GM12873 (cell line): ENCODE measurements at regions not wholly inside any gene's neighbourhood (a gene's known extent, or its start where the extent isn't known, plus 50 kb on each side); places are given as distances from the start of the nearest gene placed in this dataset.

Source experiments
- TF ChIP-seq, protein P1 (sequence below): IDR thresholded peaks from 2 replicates; pipeline ENCODE4 v1.5.1; 2012; ENCODE audit warnings: low read depth, mild to moderate bottlenecking, moderate library complexity, low read length, control low read depth; ENCODE audit not compliant: insufficient read depth; ENCODE audit errors: missing control alignments

DNA sequence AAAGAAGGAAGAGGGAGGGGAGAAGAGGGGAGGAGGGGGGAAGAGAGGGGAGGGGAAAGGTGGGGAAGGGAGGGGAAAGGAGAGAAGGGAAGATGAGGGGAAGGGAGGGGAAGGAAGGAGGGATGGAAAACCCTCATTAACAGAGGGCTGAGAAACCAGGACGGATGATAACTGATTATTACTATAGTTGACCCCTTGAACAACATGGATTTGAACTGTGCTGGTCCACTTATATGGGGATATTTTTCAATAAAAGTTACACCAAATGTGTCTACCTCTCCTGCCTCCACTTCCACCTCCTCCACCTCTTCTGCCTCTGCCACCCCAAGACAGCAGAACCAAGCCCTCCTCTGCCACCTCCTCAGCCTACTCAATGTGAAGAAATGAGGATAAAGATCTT is 184.1 kb upstream of the ARID1B start:
- TF ChIP-seq, protein P1, sequence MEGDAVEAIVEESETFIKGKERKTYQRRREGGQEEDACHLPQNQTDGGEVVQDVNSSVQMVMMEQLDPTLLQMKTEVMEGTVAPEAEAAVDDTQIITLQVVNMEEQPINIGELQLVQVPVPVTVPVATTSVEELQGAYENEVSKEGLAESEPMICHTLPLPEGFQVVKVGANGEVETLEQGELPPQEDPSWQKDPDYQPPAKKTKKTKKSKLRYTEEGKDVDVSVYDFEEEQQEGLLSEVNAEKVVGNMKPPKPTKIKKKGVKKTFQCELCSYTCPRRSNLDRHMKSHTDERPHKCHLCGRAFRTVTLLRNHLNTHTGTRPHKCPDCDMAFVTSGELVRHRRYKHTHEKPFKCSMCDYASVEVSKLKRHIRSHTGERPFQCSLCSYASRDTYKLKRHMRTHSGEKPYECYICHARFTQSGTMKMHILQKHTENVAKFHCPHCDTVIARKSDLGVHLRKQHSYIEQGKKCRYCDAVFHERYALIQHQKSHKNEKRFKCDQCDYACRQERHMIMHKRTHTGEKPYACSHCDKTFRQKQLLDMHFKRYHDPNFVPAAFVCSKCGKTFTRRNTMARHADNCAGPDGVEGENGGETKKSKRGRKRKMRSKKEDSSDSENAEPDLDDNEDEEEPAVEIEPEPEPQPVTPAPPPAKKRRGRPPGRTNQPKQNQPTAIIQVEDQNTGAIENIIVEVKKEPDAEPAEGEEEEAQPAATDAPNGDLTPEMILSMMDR, result no peak

DNA sequence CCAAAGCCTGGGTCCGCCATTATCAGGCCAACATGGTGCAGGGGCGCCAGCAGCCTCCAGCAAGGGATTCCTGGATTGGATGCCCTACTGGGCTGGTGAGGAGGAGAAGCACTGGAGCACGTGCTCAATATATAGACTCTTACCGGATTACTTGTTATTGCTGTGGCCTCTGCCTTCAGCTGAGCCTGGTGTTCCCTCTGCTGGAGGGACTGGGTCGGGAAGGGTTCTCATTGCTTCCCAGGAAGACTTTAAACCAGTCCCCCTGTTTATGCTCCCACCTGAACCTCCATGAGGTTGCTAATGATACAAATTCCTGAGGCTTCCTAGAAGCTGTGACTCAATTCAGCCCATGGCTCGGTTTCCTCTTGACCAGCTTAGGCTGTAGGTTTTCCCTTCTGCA is 186.7 kb upstream of the ARID1B start:
- TF ChIP-seq, protein P1, result no peak

- TF ChIP-seq, protein P1, result no peak
Observed at GRCh38 chr6:156589281-156589680, 187.9 kb upstream of the ARID1B start.

DNA sequence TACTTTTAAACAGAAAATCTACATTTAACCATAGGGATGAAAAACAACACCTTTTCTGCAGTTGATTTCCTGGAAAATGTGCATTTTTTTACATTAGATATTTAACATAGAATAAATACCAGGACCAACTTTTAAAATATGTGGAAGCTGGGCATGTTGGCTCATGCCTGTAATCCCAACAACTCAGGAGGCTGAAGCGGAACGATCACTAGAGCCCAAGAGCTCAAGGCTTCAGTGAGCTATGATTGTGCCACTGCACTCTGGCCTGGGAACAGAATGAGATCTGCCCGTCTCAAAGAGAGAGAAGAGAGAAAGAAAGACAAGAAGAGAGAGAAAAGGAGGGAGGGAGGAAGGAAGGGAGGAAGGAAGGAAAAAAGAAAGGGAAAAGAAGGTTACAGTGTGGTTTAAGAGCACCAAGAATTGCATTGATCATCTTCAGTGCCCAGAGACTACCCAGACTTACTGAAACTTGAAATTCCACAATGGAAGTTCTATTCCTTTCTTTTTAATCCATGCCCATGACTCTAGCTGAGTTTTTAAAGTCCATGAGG is 189.4 kb upstream of the ARID1B start:
- TF ChIP-seq, protein P1, result no peak

DNA sequence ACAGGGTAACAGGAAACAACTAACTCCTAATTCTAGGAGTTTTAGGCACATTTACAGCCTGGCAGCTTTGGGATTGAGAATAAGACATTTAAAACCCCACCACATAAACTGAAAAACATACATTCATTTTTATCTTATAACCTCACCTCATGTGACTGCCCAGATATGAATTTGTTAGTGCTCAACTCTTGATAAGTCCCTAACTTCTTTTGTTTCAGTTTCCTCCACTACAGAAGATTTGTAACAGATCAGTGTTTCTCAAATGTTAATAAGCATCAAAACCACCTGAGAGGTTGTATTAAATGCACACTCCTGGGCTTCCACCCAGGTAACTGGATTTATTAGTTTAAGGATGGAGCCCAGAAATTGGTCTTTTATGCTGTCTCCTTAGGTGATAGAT is 190.1 kb upstream of the ARID1B start:
- TF ChIP-seq, protein P1, result no peak

DNA sequence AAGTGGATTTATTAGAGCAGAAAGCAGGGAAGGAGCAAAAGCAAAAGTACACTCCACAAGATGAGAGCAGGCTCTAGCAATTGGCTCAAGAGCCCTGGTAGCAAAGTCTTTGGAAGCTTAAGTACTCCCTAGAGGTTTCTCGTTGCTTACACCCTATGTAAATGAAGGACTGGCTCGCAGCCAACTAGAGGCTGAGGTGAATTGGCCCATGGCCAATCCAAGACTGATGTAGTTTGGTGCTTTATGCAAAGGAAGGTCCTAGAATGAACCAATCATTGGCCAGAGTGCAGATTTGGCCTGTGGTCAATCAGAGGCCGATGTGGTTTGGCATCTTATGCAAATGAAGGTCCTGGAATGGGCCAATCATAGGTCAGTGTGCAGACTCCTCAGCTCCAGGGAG is 191.3 kb upstream of the ARID1B start:
- TF ChIP-seq, protein P1, result no peak

- TF ChIP-seq, protein P1, result no peak
Observed at GRCh38 chr6:156583083-156583482, 194.1 kb upstream of the ARID1B start.
